Lower leg skin (tissue), 4 donors: ENCODE measurements at regions not wholly inside any gene's neighbourhood (a gene's known extent, or its start where the extent isn't known, plus 50 kb on each side); places are given as distances from the start of the nearest gene placed in this dataset.

Source experiments
- DNase-seq, 2 donors: peaks; one replicate each; pipeline ENCODE4 v3.0.0-alpha.2; 2019; ENCODE audit warnings: low spot score in 2 of 2
- H3K4me3 ChIP-seq: fragments of 200-600 bp; sonication (generic); 2 replicates; pipeline ENCODE4 v1.5.1; 2017; ENCODE audit warnings: mild to moderate bottlenecking, low read depth; ENCODE audit not compliant: poor library complexity, severe bottlenecking
- CTCF ChIP-seq, 3 donors: fragments of 450-650 bp; IDR thresholded peaks; one replicate each; pipeline ENCODE4 v1.5.1; 2016; ENCODE audit warnings: antibody characterized with exemption in 3 of 3, mild to moderate bottlenecking in 3 of 3, moderate library complexity in 2 of 3
- POLR2A ChIP-seq, 2 donors: fragments of 450-650 bp; IDR thresholded peaks; one replicate each; pipeline ENCODE4 v1.6.1; 2016 to 2017; ENCODE audit warnings: antibody characterized with exemption in 2 of 2, mild to moderate bottlenecking in 1 of 2, moderate library complexity in 1 of 2
- WGBS, 2 donors: methylation state at CpG; one replicate each; pipeline ENCODE4 v1.1.5; 2018; 5-methylcytosine and 5-hydroxymethylcytosine counted together
- intact Hi-C: fragments of 100-400 bp; cut with DNase I; formaldehyde crosslinking; loops from one replicate; pipeline ENCODE4 v1.15.0; 2023; ENCODE audit warnings: low total_unique reads

DNA sequence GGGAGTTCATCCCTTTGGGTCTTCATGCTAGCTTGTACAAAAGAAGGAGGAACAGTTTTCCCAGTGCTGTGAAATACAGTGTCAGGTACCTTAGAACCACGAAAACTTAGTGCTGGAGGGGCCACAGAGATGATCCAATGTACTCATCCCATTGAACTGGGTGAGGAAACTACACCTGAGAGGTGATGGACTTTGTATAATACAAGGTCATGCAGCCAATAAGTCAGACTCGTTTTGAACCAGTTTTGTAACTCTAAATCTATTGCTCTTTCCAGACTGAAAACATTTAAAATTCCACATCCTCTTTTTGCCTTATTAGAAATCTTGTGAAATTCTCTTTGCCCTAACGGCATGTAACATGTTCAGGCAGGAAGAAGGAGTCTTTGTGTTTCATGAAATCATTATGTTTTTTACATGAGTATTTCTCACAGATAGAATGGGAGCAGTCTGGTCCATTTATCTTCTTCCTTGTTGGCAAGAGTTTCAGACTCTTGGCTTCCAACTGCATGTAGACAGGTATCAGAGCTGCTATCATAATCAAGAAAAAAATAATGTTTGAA, 146.8 kb upstream of the FBXL7 start:
- WGBS, 2 donors = 28 to 40% methylated on average over 3 of the region's 3 CpGs
- TF ChIP-seq POLR2A (IDR thresholded peaks at IDR 0.05) = no peak
- TF ChIP-seq CTCF (IDR thresholded peaks at IDR 0.05) = no peak
- H3K4me3 ChIP-seq = no peak overlapping the region
- intact Hi-C loops = no loop called here
- no peak for DNase-seq

DNA sequence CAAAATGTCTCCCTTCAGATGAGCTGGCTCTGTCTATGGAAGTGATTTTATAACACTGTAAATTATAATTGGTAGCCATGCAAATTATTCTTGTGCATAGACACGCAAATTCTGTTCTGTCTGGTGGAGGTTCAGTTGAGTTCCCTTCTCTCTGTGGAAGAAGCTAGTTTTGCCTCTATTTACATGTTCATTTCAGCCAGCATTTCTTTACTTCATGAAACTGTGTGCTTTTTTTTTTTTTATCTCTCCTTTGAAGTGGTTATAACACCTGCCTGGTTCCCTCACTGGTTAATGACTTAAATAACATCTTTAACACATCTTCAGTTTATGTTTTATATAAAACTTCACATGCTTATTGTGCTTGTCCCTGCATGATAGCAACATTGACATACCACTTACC, 149.4 kb upstream of the FBXL7 start:
- DNase-seq = no peak
- 82 to 84% methylated on average over 1 of the region's 1 CpG for WGBS, 2 donors
- no peak for TF ChIP-seq POLR2A (IDR thresholded peaks at IDR 0.05)
- no peak for TF ChIP-seq CTCF (IDR thresholded peaks at IDR 0.05)
- intact Hi-C loops = no loop called here
- no peak overlapping the region for H3K4me3 ChIP-seq

- TF ChIP-seq POLR2A (IDR thresholded peaks at IDR 0.05) = no peak
- TF ChIP-seq CTCF (IDR thresholded peaks at IDR 0.05) = no peak
- DNase-seq = no peak
- 80 to 85% methylated on average over 5 of the region's 5 CpGs for WGBS, 2 donors
- no peak overlapping the region for H3K4me3 ChIP-seq
- intact Hi-C loops = no loop called here
Observed at GRCh38 chr5:15346738-15347137, 153.2 kb upstream of the FBXL7 start.

DNA sequence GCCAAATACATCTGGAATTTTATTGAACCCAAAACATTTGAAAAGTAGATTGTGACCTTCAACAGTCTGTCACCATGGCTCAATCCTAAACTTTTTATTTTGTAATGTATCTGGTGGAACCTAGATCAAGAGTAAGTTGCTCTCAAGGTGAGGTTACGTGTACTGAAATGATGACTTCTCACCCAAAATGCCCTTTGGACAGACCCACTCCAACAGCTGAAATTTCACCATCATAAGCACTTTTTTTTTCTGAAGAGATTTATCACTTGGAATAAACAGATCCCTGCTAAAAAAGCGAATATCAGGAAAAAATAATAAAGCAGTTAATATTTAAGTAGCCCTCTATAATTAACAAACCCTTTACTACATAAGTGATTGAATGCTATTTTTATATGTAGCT, 155.0 kb upstream of the FBXL7 start:
- TF ChIP-seq CTCF (IDR thresholded peaks at IDR 0.05) (no peak), POLR2A (IDR thresholded peaks at IDR 0.05) (no peak)
- intact Hi-C loops = no loop called here
- 88 to 94% methylated on average over 2 of the region's 2 CpGs for WGBS, 2 donors
- H3K4me3 ChIP-seq = no peak overlapping the region
- no peak for DNase-seq

DNA sequence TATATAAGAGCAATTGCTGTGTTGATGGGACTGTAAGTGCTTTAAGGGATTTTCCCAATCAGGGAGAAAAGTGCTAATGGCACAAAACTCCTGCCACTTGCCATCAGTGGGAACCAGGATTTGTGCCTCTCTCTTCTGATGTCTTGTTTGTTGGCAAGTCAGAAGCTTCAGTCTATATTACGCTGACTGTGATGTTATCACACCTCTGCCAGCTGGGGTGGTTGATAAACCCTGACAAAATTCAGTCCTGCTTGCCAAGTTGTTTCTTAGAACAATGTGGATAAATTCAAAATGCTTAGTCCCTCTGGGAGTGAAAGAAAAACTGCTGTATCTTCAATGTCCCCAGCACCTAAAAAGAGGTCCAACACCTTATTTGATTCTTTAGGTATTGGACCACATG, 161.4 kb upstream of the FBXL7 start:
- WGBS, 2 donors = 41 to 63% methylated on average over 1 of the region's 1 CpG

More for the DNA sequence above, 161.4 kb upstream of the FBXL7 start:
- intact Hi-C loops = no loop called here
- no peak for DNase-seq
- no peak overlapping the region for H3K4me3 ChIP-seq
- TF ChIP-seq POLR2A (IDR thresholded peaks at IDR 0.05) (no peak), CTCF (IDR thresholded peaks at IDR 0.05) (no peak)
